SK-N-SH treated with all-trans-retinoic acid at 6 μM for 48 hours (cell line): ENCODE measurements at regions not wholly inside any gene's neighbourhood (a gene's known extent, or its start where the extent isn't known, plus 50 kb on each side); places are given as distances from the start of the nearest gene placed in this dataset.
"Not testable (repeated sequence)": the region's sequence is repeated elsewhere in the genome, so short reads cannot be mapped to it uniquely, and the experiment has no call there.

Experiments
- ARNTL ChIP-seq: fragments of 450-650 bp; formaldehyde crosslinking; IDR thresholded peaks from 2 replicates; pipeline ENCODE4 v1.5.0; 2020; ENCODE audit warnings: low read depth, mild to moderate bottlenecking, moderate library complexity, borderline replicate concordance
- CSRNP3 ChIP-seq: fragments of 250-450 bp; sonication (Bioruptor Pico); IDR thresholded peaks from 2 replicates; pipeline ENCODE4 v1.5.1; 2021; ENCODE audit warnings: mild to moderate bottlenecking, moderate library complexity
- ESRRG ChIP-seq: fragments of 250-450 bp; sonication (Bioruptor Pico); IDR thresholded peaks from 2 replicates; pipeline ENCODE4 v1.6.1; 2021; ENCODE audit warnings: mild to moderate bottlenecking
- GLIS3 ChIP-seq: fragments of 250-450 bp; sonication (Bioruptor Pico); IDR thresholded peaks from 2 replicates; pipeline ENCODE4 v1.5.0; 2020; ENCODE audit warnings: mild to moderate bottlenecking, moderate library complexity
- RARB ChIP-seq: fragments of 250-450 bp; sonication (Bioruptor Pico); IDR thresholded peaks from 2 replicates; pipeline ENCODE4 v1.8.0; 2021; ENCODE audit warnings: mild to moderate bottlenecking, moderate library complexity
- TCF4 ChIP-seq: fragments of 250-450 bp; sonication (Bioruptor Pico); IDR thresholded peaks from 2 replicates; pipeline ENCODE4 v1.8.0; 2021; ENCODE audit warnings: mild to moderate bottlenecking, moderate library complexity, borderline replicate concordance
- ZFP3 ChIP-seq: fragments of 250-450 bp; sonication (Bioruptor Pico); IDR thresholded peaks from 2 replicates; pipeline ENCODE4 v1.5.0; 2020; ENCODE audit warnings: mild to moderate bottlenecking, moderate library complexity
- ZFP30 ChIP-seq: fragments of 450-650 bp; formaldehyde crosslinking; IDR thresholded peaks from 2 replicates; pipeline ENCODE4 v1.5.0; 2022; ENCODE audit warnings: mild to moderate bottlenecking, moderate library complexity
- ZNF565 ChIP-seq: fragments of 450-650 bp; formaldehyde crosslinking; conservative IDR thresholded peaks from 2 replicates; pipeline ENCODE4 v1.5.0; 2020; ENCODE audit warnings: low read depth, mild to moderate bottlenecking, moderate library complexity
- ZNF70 ChIP-seq: fragments of 450-650 bp; formaldehyde crosslinking; IDR thresholded peaks from 2 replicates; pipeline ENCODE4 v1.5.0; 2020; ENCODE audit warnings: mild to moderate bottlenecking, moderate library complexity
- ZNF8 ChIP-seq: fragments of 450-650 bp; formaldehyde crosslinking; IDR thresholded peaks from 2 replicates; pipeline ENCODE4 v1.5.0; 2020; ENCODE audit warnings: mild to moderate bottlenecking, moderate library complexity
- TF ChIP-seq, protein P1 (sequence below): fragments of 250-450 bp; sonication (Bioruptor Pico); IDR thresholded peaks from 2 replicates; pipeline ENCODE4 v1.8.0; 2020; ENCODE audit warnings: mild to moderate bottlenecking, moderate library complexity, borderline replicate concordance
- TF ChIP-seq, protein P2 (sequence below): fragments of 250-450 bp; sonication (Bioruptor Pico); IDR thresholded peaks from 2 replicates; pipeline ENCODE4 v1.5.1; 2020; ENCODE audit warnings: low read depth, mild to moderate bottlenecking, moderate library complexity
- TF ChIP-seq, protein P3 (sequence below): fragments of 250-450 bp; sonication (Bioruptor Pico); IDR thresholded peaks from 2 replicates; pipeline ENCODE4 v1.8.0; 2021; ENCODE audit warnings: low read depth, mild to moderate bottlenecking, moderate library complexity, borderline replicate concordance

- TF ChIP-seq ZFP30 (CRISPR knock-in tag); ZNF8; GLIS3 (CRISPR knock-in tag); ARNTL (CRISPR knock-in tag); ZNF70; RARB; ZFP3 (CRISPR knock-in tag); CSRNP3 (CRISPR knock-in tag); ESRRG (CRISPR knock-in tag); ZNF565 (CRISPR knock-in tag); TCF4 (CRISPR knock-in tag): not testable (repeated sequence)
- TF ChIP-seq, protein P1, sequence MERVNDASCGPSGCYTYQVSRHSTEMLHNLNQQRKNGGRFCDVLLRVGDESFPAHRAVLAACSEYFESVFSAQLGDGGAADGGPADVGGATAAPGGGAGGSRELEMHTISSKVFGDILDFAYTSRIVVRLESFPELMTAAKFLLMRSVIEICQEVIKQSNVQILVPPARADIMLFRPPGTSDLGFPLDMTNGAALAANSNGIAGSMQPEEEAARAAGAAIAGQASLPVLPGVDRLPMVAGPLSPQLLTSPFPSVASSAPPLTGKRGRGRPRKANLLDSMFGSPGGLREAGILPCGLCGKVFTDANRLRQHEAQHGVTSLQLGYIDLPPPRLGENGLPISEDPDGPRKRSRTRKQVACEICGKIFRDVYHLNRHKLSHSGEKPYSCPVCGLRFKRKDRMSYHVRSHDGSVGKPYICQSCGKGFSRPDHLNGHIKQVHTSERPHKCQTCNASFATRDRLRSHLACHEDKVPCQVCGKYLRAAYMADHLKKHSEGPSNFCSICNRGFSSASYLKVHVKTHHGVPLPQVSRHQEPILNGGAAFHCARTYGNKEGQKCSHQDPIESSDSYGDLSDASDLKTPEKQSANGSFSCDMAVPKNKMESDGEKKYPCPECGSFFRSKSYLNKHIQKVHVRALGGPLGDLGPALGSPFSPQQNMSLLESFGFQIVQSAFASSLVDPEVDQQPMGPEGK (CRISPR knock-in tag), result not testable (repeated sequence)
- TF ChIP-seq, protein P2, sequence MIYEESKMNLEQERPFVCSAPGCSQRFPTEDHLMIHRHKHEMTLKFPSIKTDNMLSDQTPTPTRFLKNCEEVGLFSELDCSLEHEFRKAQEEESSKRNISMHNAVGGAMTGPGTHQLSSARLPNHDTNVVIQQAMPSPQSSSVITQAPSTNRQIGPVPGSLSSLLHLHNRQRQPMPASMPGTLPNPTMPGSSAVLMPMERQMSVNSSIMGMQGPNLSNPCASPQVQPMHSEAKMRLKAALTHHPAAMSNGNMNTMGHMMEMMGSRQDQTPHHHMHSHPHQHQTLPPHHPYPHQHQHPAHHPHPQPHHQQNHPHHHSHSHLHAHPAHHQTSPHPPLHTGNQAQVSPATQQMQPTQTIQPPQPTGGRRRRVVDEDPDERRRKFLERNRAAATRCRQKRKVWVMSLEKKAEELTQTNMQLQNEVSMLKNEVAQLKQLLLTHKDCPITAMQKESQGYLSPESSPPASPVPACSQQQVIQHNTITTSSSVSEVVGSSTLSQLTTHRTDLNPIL (CRISPR knock-in tag), result not testable (repeated sequence)
- TF ChIP-seq, protein P3, sequence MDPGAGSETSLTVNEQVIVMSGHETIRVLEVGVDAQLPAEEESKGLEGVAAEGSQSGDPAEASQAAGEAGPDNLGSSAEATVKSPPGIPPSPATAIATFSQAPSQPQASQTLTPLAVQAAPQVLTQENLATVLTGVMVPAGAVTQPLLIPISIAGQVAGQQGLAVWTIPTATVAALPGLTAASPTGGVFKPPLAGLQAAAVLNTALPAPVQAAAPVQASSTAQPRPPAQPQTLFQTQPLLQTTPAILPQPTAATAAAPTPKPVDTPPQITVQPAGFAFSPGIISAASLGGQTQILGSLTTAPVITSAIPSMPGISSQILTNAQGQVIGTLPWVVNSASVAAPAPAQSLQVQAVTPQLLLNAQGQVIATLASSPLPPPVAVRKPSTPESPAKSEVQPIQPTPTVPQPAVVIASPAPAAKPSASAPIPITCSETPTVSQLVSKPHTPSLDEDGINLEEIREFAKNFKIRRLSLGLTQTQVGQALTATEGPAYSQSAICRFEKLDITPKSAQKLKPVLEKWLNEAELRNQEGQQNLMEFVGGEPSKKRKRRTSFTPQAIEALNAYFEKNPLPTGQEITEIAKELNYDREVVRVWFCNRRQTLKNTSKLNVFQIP, result not testable (repeated sequence)
Observed at GRCh38 chr12:97656548-97656947, 193.9 kb downstream of the RMST start.
